Sigmoid colon (tissue), 6 donors: ENCODE measurements at regions not wholly inside any gene's neighbourhood (a gene's known extent, or its start where the extent isn't known, plus 50 kb on each side); places are given as distances from the start of the nearest gene placed in this dataset.

ENCODE experiments used
- DNase-seq: peaks from one replicate; pipeline ENCODE4 v3.0.0-alpha.2; 2019
- H3K27ac ChIP-seq, 4 donors: fragments of 200-600 bp; sonication (generic); one replicate each; pipeline ENCODE4 v1.5.1; 2016 to 2019; ENCODE audit warnings: mild to moderate bottlenecking in 1 of 4
- H3K27me3 ChIP-seq, 3 donors: fragments of 200-600 bp; sonication (generic); one replicate each; pipeline ENCODE4 v1.5.1; 2019; ENCODE audit warnings: mild to moderate bottlenecking in 1 of 3
- H3K36me3 ChIP-seq, 4 donors: fragments of 200-600 bp; sonication (generic); one replicate each; pipeline ENCODE4 v1.5.1; 2016 to 2019
- H3K4me1 ChIP-seq, 4 donors: fragments of 200-600 bp; sonication (generic); one replicate each; pipeline ENCODE4 v1.5.1; 2017 to 2019
- H3K4me3 ChIP-seq, 4 donors: fragments of 200-600 bp; sonication (generic); one replicate each; pipeline ENCODE4 v1.5.1; 2017 to 2019; ENCODE audit warnings: mild to moderate bottlenecking in 2 of 4, moderate library complexity in 1 of 4
- H3K9me3 ChIP-seq, 4 donors: fragments of 200-600 bp in 3 of 4; sonication (generic) in 3 of 4; one replicate each; pipeline versions ENCODE4 v1.5.1 to v1.6.1; 2013 to 2019
- EP300 ChIP-seq, 4 donors: sonication (generic); formaldehyde crosslinking; IDR thresholded peaks; one replicate each; pipeline ENCODE4 v1.6.1; 2017; ENCODE audit warnings: antibody characterized with exemption in 4 of 4
- POLR2A ChIP-seq, 2 donors: fragments of 450-650 bp; IDR thresholded peaks; one replicate each; pipeline ENCODE4 v1.6.1; 2016; ENCODE audit warnings: antibody characterized with exemption in 2 of 2, mild to moderate bottlenecking in 2 of 2, moderate library complexity in 2 of 2
- POLR2AphosphoS5 ChIP-seq, 4 donors: sonication (generic); formaldehyde crosslinking; IDR thresholded peaks; one replicate each; pipeline ENCODE4 v1.6.1; 2017; ENCODE audit warnings: antibody characterized with exemption in 4 of 4
- WGBS, 2 donors: extraction: QIAGEN DNeasy Blood & Tissue Kit; methylation state at CpG; one replicate each; pipeline ENCODE4 v1.1.7; 2013; 5-methylcytosine and 5-hydroxymethylcytosine counted together
- intact Hi-C: fragments of 100-400 bp; cut with DNase I; formaldehyde crosslinking; loops from one replicate; pipeline ENCODE4 v1.15.1; 2023
- TF ChIP-seq, protein P1 (sequence below), 4 experiments: fragments of 450-650 bp in 3 of 4; fragments of 200-600 bp in 1 of 4; IDR thresholded peaks; one replicate each; pipeline ENCODE4 v1.5.1; 2016 to 2019; ENCODE audit warnings: antibody characterized with exemption in 4 of 4, mild to moderate bottlenecking in 3 of 4, moderate library complexity in 2 of 4
- donor health status: healthy with polysubstance abuse.
- donor health status: healthy.

DNA sequence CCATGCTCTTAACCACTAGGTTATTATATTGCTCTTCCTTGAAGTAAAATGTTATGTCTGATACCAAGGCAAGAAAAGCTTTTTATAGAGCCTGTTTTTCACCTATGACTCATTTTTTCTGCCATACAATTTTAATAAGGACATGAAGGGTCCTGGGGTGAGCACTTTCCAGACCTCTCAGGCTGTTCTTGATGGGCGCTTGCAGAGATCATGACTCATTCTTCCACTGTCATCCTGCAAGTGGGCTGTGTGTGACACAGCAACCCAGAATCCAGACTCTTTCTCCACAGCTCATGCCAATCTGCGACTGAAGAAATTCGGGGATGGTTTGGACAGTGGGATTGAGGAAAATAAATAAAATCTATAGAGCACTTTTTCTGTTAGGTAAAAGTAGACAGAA is 506.7 kb upstream of the NBEA start:
- intact Hi-C loops = no loop called here
- WGBS, 2 donors = 85 to 86% methylated on average over 3 of the region's 3 CpGs
- no peak overlapping the region for H3K4me3 ChIP-seq
- H3K9me3 ChIP-seq = no peaks in the 10 kb centered on the region
- TF ChIP-seq, protein P1, sequence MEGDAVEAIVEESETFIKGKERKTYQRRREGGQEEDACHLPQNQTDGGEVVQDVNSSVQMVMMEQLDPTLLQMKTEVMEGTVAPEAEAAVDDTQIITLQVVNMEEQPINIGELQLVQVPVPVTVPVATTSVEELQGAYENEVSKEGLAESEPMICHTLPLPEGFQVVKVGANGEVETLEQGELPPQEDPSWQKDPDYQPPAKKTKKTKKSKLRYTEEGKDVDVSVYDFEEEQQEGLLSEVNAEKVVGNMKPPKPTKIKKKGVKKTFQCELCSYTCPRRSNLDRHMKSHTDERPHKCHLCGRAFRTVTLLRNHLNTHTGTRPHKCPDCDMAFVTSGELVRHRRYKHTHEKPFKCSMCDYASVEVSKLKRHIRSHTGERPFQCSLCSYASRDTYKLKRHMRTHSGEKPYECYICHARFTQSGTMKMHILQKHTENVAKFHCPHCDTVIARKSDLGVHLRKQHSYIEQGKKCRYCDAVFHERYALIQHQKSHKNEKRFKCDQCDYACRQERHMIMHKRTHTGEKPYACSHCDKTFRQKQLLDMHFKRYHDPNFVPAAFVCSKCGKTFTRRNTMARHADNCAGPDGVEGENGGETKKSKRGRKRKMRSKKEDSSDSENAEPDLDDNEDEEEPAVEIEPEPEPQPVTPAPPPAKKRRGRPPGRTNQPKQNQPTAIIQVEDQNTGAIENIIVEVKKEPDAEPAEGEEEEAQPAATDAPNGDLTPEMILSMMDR (IDR thresholded peaks at IDR 0.05) = no peak
- TF ChIP-seq POLR2A (IDR thresholded peaks at IDR 0.05) (no peak), POLR2AphosphoS5 (IDR thresholded peaks at IDR 0.05) (no peak), EP300 (IDR thresholded peaks at IDR 0.05) (no peak)
- H3K4me1 ChIP-seq = peaks cover 0 to 9% (median 7%) of the 10 kb centered on the region in 4 donors
- no peak for DNase-seq
- H3K36me3 ChIP-seq = no peaks in the 10 kb centered on the region
- no peaks in the 10 kb centered on the region for H3K27me3 ChIP-seq
- no peak overlapping the region for H3K27ac ChIP-seq

GRCh38 chr13:34437873-34438272 is 504.2 kb upstream of the NBEA start:
- Histone ChIP-seq H3K36me3 (no peaks in the 10 kb centered on the region), H3K4me3 (no peak overlapping the region), H3K9me3 (no peaks in the 10 kb centered on the region), H3K27me3 (no peaks in the 10 kb centered on the region), H3K4me1 (peaks cover 0 to 9% (median 7%) of the 10 kb centered on the region in 4 donors), H3K27ac (no peak overlapping the region)
- TF ChIP-seq POLR2AphosphoS5 (IDR thresholded peaks at IDR 0.05) = no peak
- TF ChIP-seq, protein P1 (IDR thresholded peaks at IDR 0.05) = no peak
- TF ChIP-seq EP300 (IDR thresholded peaks at IDR 0.05) = no peak
- no peak for TF ChIP-seq POLR2A (IDR thresholded peaks at IDR 0.05)
- intact Hi-C loops = no loop called here
- DNase-seq = no peak

DNA sequence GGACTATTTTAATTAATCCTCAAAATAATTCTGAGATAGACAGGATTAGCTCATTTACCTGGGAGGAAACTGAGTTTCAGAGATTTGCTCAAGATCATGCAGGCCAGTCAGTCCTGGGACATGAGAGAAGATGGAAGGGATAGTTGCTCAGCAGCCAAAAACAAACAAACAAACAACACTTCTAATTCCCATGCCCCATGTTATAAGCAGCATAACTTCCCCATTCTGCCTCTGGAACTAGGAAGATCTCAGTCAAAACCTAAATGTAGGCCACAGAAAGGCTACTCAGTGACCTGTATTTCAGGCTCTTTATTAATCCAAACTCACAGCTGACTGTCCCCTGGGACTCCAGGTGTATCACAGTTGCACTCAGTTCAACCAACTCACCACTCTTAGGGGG is 489.2 kb upstream of the NBEA start:
- Histone ChIP-seq H3K4me3 (no peak overlapping the region), H3K4me1 (no peaks in the 10 kb centered on the region), H3K36me3 (no peaks in the 10 kb centered on the region), H3K27me3 (no peaks in the 10 kb centered on the region), H3K27ac (no peak overlapping the region), H3K9me3 (no peaks in the 10 kb centered on the region)
- TF ChIP-seq, protein P1 (IDR thresholded peaks at IDR 0.05) = no peak
- TF ChIP-seq POLR2AphosphoS5 (IDR thresholded peaks at IDR 0.05) = no peak
- no peak for TF ChIP-seq POLR2A (IDR thresholded peaks at IDR 0.05)
- no peak for TF ChIP-seq EP300 (IDR thresholded peaks at IDR 0.05)
- intact Hi-C loops = no loop called here
- DNase-seq = no peak

GRCh38 chr13:34458756-34459715 is 483.0 kb upstream of the NBEA start:
- no peaks in the 10 kb centered on the region for H3K9me3 ChIP-seq
- peaks cover 0 to 19% (median 15%) of the 10 kb centered on the region in 4 donors for H3K4me1 ChIP-seq
- DNase-seq = peak; percentile 69
- H3K27me3 ChIP-seq = no peaks in the 10 kb centered on the region
- TF ChIP-seq POLR2A (IDR thresholded peaks at IDR 0.05) = no peak
- TF ChIP-seq POLR2AphosphoS5 (IDR thresholded peaks at IDR 0.05) = peak; percentile 4 to 36 (median 30)
- H3K36me3 ChIP-seq = no peaks in the 10 kb centered on the region
- WGBS, 2 donors = 29 to 46% methylated on average over 4 of the region's 4 CpGs
- H3K4me3 ChIP-seq = no peak overlapping the region
- H3K27ac ChIP-seq = peak overlapping the region in 3 of 4 donors; percentile 17 to 54 (median 30)
- intact Hi-C loops = no loop called here

DNA sequence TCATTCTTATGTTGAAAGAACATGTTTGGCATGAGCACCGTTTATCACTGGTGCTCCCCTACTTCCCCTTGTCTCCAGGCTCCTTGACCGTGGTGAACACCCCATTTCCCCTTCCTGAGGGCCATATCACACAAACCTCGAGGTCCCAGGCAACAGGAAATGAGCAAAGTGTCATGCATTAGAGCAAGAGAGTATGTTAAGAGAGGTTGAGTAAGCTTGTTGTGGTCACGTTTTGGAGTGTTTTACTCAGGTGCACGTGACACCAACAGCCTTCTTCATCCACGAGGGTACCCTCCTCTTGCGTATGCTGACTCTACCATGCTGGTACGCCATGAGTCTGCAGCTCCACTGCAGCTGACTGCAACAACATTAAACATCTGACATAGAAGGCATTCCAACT is 482.2 kb upstream of the NBEA start:
- TF ChIP-seq POLR2A (IDR thresholded peaks at IDR 0.05) (no peak), EP300 (IDR thresholded peaks at IDR 0.05) (no peak), POLR2AphosphoS5 (IDR thresholded peaks at IDR 0.05) (no peak)
- TF ChIP-seq, protein P1 (IDR thresholded peaks at IDR 0.05) = no peak
- peak overlapping the region in 2 of 4 donors; percentile 30 to 54 for H3K27ac ChIP-seq
- no peak for DNase-seq

More for the DNA sequence above, 482.2 kb upstream of the NBEA start:
- WGBS, 2 donors = 52 to 66% methylated on average over 8 of the region's 8 CpGs
- Histone ChIP-seq H3K27me3 (no peaks in the 10 kb centered on the region), H3K4me3 (no peak overlapping the region), H3K4me1 (peaks cover 0 to 24% (median 15%) of the 10 kb centered on the region in 4 donors), H3K36me3 (no peaks in the 10 kb centered on the region), H3K9me3 (no peaks in the 10 kb centered on the region)
- intact Hi-C loops = no loop called here
